HCT116 (cell line): ENCODE measurements at regions not wholly inside any gene's neighbourhood (a gene's known extent, or its start where the extent isn't known, plus 50 kb on each side); places are given as distances from the start of the nearest gene placed in this dataset.

Experiments used
- ATAC-seq: fragments of 200-7000 bp; cut with Tn5 transposase; 2 replicates; pipeline ENCODE4 v1.9.1; 2020; ENCODE audit warnings: mild to moderate bottlenecking, moderate library complexity
- BruUV-seq: library from RNA; stranded (reverse); fragments of 400-500 nt; replicated peaks from 2 replicates; lab custom pipeline; 2021; lab: Mats Ljungman, UMichigan
- CTCF ChIA-PET: fragments of 300-600 bp; sonication (Branson Sonifier 250); formaldehyde crosslinking; loops from one replicate; lab custom pipeline; 2021; ENCODE audit warnings: antibody characterized with exemption; lab: Charles Lee
- POLR2A ChIA-PET: fragments of 300-600, 350-600 bp; sonication (Branson Sonifier 250); formaldehyde crosslinking; loops from one replicate; lab custom pipeline; 2021; ENCODE audit warnings: antibody characterized with exemption; lab: Charles Lee
- RAD21 ChIA-PET, 2 experiments: fragments of 300-600 bp; sonication (Branson Sonifier 250); formaldehyde crosslinking; loops; one replicate each; lab custom pipeline; 2023; ENCODE audit warnings: low total read pairs in 2 of 2; ENCODE audit not compliant: uncharacterized antibody in 2 of 2, unreplicated experiment in 2 of 2, low non-redundant PET in 1 of 2; lab: Charles Lee
- DNase-seq: peaks from one replicate; pipeline ENCODE4 v3.0.0-alpha.2; 2010; ENCODE audit warnings: low read depth, low spot score
- H2AFZ ChIP-seq: fragments of 200-600 bp; shearing (Covaris generic), sonication (generic); 2 replicates; pipeline ENCODE4 v1.6.1; 2017; ENCODE audit warnings: low read depth, mixed run types, mixed read lengths, antibody characterized with exemption, low read length; ENCODE audit not compliant: poor library complexity, severe bottlenecking
- H3K27ac ChIP-seq: 2 replicates; pipeline ENCODE4 v1.5.1; 2012; ENCODE audit warnings: low read depth, low read length
- H3K27me3 ChIP-seq: fragments of 200-600 bp; sonication (generic); 2 replicates; pipeline ENCODE4 v1.6.1; 2016; ENCODE audit warnings: mixed run types, low read length, mixed read lengths; ENCODE audit not compliant: insufficient read depth
- H3K36me3 ChIP-seq, 2 experiments: fragments of 200-500 bp in 1 of 2; fragments of 200-600 bp in 1 of 2; sonication (Bioruptor generic) in 1 of 2; sonication (generic) in 1 of 2; 2 replicates each; pipeline versions ENCODE4 v1.5.1 to v1.6.1; 2014 to 2016; ENCODE audit warnings: low read length in 2 of 2, inconsistent platforms in 1 of 2, mixed read lengths in 1 of 2, mixed run types in 1 of 2; ENCODE audit not compliant: insufficient read depth in 2 of 2, control insufficient read depth in 1 of 2
- H3K4me1 ChIP-seq, 2 experiments: fragments of 200-600 bp in 1 of 2; sonication (generic) in 1 of 2; 2 replicates each; pipeline versions ENCODE4 v1.5.1 to v1.6.1; 2012 to 2017; ENCODE audit warnings: low read length in 2 of 2, inconsistent platforms in 1 of 2, mild to moderate bottlenecking in 1 of 2, mixed read lengths in 1 of 2, mixed run types in 1 of 2, moderate library complexity in 1 of 2; ENCODE audit not compliant: insufficient read depth in 2 of 2, control insufficient read depth in 1 of 2
- H3K4me2 ChIP-seq: fragments of 200-600 bp; sonication (generic); 2 replicates; pipeline ENCODE4 v1.6.1; 2017; ENCODE audit warnings: mixed run types, low read length, mixed read lengths
- H3K4me3 ChIP-seq, 2 experiments: fragments of 200-600 bp in 1 of 2; sonication (generic) in 1 of 2; replicated peaks in 1 of 2; 2 replicates each; pipeline ENCODE4 v1.5.1; 2011 to 2016; ENCODE audit warnings: low read length in 2 of 2, control low read depth in 1 of 2, low read depth in 1 of 2, mild to moderate bottlenecking in 1 of 2, mixed read lengths in 1 of 2, mixed run types in 1 of 2
- H3K79me2 ChIP-seq: fragments of 200-600 bp; sonication (generic); 2 replicates; pipeline ENCODE4 v1.6.1; 2017; ENCODE audit warnings: mild to moderate bottlenecking, mixed run types, low read length, moderate library complexity, mixed read lengths; ENCODE audit not compliant: insufficient read depth
- H3K9ac ChIP-seq: fragments of 200-600 bp; sonication (generic); 2 replicates; pipeline ENCODE4 v1.6.1; 2016; ENCODE audit warnings: low read length, mixed read lengths
- H3K9me2 ChIP-seq: fragments of 200-600 bp; sonication (generic), shearing (Covaris generic); 2 replicates; pipeline ENCODE4 v1.6.1; 2017; ENCODE audit warnings: mixed run types, mild to moderate bottlenecking, moderate library complexity; ENCODE audit not compliant: insufficient read depth
- H3K9me3 ChIP-seq, 2 experiments: fragments of 200-500 bp in 1 of 2; fragments of 200-600 bp in 1 of 2; sonication (Bioruptor generic) in 1 of 2; sonication (generic) in 1 of 2; 2 replicates each; pipeline ENCODE4 v1.6.1; 2014 to 2017; ENCODE audit warnings: low read length in 2 of 2, mixed read lengths in 2 of 2, inconsistent platforms in 1 of 2, low read depth in 1 of 2, mild to moderate bottlenecking in 1 of 2, mixed run types in 1 of 2, moderate library complexity in 1 of 2; ENCODE audit not compliant: control insufficient read depth in 1 of 2, insufficient read depth in 1 of 2
- H4K20me1 ChIP-seq: fragments of 200-600 bp; sonication (generic), shearing (Covaris generic); 2 replicates; pipeline ENCODE4 v1.6.1; 2017; ENCODE audit warnings: mixed run types, mild to moderate bottlenecking, moderate library complexity; ENCODE audit not compliant: insufficient read depth
- CBX3 ChIP-seq: IDR thresholded peaks from 2 replicates; pipeline ENCODE4 v1.6.1; 2012; ENCODE audit warnings: low read depth
- EZH2 ChIP-seq: fragments of 200-600 bp; sonication (generic); IDR thresholded peaks from 2 replicates; pipeline ENCODE4 v1.6.1; 2017; ENCODE audit warnings: antibody characterized with exemption, mixed run types
- EZH2phosphoT487 ChIP-seq: fragments of 200-600 bp; IDR thresholded peaks from 2 replicates; pipeline ENCODE4 v1.6.1; 2018; ENCODE audit warnings: antibody characterized with exemption, borderline replicate concordance
- FOSL1 ChIP-seq: IDR thresholded peaks from 2 replicates; pipeline ENCODE4 v1.6.1; 2012; ENCODE audit warnings: low read depth
- JUND ChIP-seq: IDR thresholded peaks from 2 replicates; pipeline ENCODE4 v1.6.1; 2012
- POLR2A ChIP-seq: IDR thresholded peaks from 2 replicates; pipeline ENCODE4 v1.7.0; 2011; ENCODE audit warnings: borderline replicate concordance; ENCODE audit not compliant: insufficient read depth, insufficient read length; ENCODE audit errors: extremely low read depth
- SIN3A ChIP-seq: IDR thresholded peaks from 2 replicates; pipeline ENCODE4 v1.6.1; 2012; ENCODE audit warnings: low read depth
- TCF7L2 ChIP-seq: IDR thresholded peaks from 2 replicates; pipeline ENCODE4 v1.7.0; 2011; ENCODE audit warnings: borderline replicate concordance, inconsistent platforms; ENCODE audit not compliant: insufficient read depth, insufficient read length; ENCODE audit errors: extremely low read depth
- intact Hi-C: fragments of 100-400 bp; cut with micrococcal nuclease; formaldehyde crosslinking; loops from 2 replicates; pipeline ENCODE4 v1.10.0; 2022
- TF ChIP-seq, protein P1 (sequence below): IDR thresholded peaks from 2 replicates; pipeline ENCODE4 v1.6.1; 2012; ENCODE audit warnings: low read depth
- TF ChIP-seq, protein P2 (sequence below): IDR thresholded peaks from 2 replicates; pipeline ENCODE4 v1.6.1; 2012
- TF ChIP-seq, protein P3 (sequence below), 3 experiments: fragments of 200-600 bp in 1 of 3; sonication (generic) in 1 of 3; IDR thresholded peaks in 2 of 3; conservative IDR thresholded peaks in 1 of 3; 2 replicates each; pipeline ENCODE4 v1.5.1; 2012 to 2017; ENCODE audit warnings: low read depth in 2 of 3, low read length in 2 of 3, antibody characterized with exemption in 1 of 3, borderline replicate concordance in 1 of 3, control low read depth in 1 of 3, mild to moderate bottlenecking in 1 of 3, mixed read lengths in 1 of 3, mixed run types in 1 of 3, moderate library complexity in 1 of 3; ENCODE audit not compliant: insufficient read depth in 1 of 3

DNA sequence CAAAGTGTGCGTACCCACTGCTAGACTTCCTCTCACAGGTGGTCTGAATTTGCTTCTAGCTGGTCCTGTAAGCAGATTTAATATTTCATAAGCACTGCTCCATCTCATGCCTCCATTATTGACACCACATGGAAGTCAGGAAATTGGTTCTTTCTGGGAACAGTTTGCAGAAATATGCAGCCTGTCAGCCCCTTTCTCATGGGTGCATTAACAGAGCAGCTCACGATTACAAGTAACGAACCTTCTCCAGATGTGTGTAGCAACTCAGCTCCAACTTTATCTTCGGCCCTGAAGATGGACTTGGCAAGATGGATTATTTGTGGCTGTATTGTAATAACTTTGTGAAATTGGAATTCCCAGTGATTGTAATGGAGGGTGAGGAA lies 214.5 kb upstream of the DDHD1 start:
- BruUV-seq, result no TSS peak
- Histone ChIP-seq H3K4me1 (peaks cover 14 to 18% of the 10 kb centered on the region in 2 experiments), H3K79me2 (no peaks in the 10 kb centered on the region), H3K9me2 (no peaks in the 10 kb centered on the region), H3K9me3 (no peaks in the 10 kb centered on the region), H3K27ac (no peak overlapping the region), H3K4me2 (no peak overlapping the region), H4K20me1 (no peaks in the 10 kb centered on the region), H3K4me3 (no peak overlapping the region), H3K27me3 (no peaks in the 10 kb centered on the region), H2AFZ (no peak overlapping the region), H3K36me3 (no peaks in the 10 kb centered on the region), H3K9ac (no peak overlapping the region)
- no peak for DNase-seq
- ChIA-PET CTCF (no interaction called here), RAD21 (no interaction called here), POLR2A (no interaction called here)
- TF ChIP-seq EZH2 (no peak), FOSL1 (no peak), TCF7L2 (no peak), EZH2phosphoT487 (no peak)
- TF ChIP-seq, protein P1, sequence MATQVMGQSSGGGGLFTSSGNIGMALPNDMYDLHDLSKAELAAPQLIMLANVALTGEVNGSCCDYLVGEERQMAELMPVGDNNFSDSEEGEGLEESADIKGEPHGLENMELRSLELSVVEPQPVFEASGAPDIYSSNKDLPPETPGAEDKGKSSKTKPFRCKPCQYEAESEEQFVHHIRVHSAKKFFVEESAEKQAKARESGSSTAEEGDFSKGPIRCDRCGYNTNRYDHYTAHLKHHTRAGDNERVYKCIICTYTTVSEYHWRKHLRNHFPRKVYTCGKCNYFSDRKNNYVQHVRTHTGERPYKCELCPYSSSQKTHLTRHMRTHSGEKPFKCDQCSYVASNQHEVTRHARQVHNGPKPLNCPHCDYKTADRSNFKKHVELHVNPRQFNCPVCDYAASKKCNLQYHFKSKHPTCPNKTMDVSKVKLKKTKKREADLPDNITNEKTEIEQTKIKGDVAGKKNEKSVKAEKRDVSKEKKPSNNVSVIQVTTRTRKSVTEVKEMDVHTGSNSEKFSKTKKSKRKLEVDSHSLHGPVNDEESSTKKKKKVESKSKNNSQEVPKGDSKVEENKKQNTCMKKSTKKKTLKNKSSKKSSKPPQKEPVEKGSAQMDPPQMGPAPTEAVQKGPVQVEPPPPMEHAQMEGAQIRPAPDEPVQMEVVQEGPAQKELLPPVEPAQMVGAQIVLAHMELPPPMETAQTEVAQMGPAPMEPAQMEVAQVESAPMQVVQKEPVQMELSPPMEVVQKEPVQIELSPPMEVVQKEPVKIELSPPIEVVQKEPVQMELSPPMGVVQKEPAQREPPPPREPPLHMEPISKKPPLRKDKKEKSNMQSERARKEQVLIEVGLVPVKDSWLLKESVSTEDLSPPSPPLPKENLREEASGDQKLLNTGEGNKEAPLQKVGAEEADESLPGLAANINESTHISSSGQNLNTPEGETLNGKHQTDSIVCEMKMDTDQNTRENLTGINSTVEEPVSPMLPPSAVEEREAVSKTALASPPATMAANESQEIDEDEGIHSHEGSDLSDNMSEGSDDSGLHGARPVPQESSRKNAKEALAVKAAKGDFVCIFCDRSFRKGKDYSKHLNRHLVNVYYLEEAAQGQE, result no peak
- intact Hi-C loops, result no loop called here
- no peak for ATAC-seq

DNA sequence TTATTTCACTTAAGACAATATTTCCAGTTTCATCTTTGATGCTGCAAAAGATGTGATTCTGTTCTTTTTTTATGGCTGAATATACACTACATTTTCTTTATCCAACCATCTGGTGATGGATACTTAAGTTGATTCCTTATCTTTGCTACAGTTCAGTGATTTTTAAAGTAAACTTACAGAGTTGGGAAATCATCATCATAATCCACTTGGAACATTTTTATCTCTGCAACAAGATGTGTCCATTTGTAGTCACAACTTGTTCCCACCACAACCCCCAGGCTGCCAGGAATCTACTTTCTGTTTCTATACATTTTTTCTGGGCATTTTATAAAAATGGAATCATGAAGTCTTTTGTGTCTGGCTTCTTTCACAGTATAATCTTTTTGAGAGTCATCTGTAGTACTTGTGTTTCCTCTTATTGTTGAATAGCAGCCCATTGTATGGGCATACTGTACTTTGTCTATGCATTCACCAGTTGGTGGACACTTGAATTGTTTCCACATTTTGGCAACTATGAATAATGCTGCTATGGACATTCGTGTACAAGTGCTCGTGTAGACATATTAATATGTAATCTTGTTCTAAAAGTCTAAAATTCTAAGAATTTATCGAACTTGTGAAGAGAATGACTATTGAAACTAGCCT lies 212.5 kb upstream of the DDHD1 start:
- ATAC-seq (no peak), DNase-seq (no peak)
- H3K27me3 ChIP-seq, result no peaks in the 10 kb centered on the region
- H3K4me2 ChIP-seq, result no peak overlapping the region
- no peaks in the 10 kb centered on the region for H4K20me1 ChIP-seq
- ChIA-PET POLR2A (no interaction called here), CTCF (no interaction called here), RAD21 (no interaction called here)
- intact Hi-C loops, result no loop called here
- no peaks in the 10 kb centered on the region for H3K36me3 ChIP-seq
- no peak overlapping the region for H3K9ac ChIP-seq
- H3K4me1 ChIP-seq, result peaks cover 14 to 18% of the 10 kb centered on the region in 2 experiments
- no peak overlapping the region for H3K4me3 ChIP-seq
- H3K27ac ChIP-seq, result no peak overlapping the region
- no peaks in the 10 kb centered on the region for H3K79me2 ChIP-seq
- no TSS peak for BruUV-seq
- TF ChIP-seq, protein P2, sequence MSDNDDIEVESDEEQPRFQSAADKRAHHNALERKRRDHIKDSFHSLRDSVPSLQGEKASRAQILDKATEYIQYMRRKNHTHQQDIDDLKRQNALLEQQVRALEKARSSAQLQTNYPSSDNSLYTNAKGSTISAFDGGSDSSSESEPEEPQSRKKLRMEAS, result no peak
- no peak for TF ChIP-seq FOSL1
- TF ChIP-seq, protein P3, sequence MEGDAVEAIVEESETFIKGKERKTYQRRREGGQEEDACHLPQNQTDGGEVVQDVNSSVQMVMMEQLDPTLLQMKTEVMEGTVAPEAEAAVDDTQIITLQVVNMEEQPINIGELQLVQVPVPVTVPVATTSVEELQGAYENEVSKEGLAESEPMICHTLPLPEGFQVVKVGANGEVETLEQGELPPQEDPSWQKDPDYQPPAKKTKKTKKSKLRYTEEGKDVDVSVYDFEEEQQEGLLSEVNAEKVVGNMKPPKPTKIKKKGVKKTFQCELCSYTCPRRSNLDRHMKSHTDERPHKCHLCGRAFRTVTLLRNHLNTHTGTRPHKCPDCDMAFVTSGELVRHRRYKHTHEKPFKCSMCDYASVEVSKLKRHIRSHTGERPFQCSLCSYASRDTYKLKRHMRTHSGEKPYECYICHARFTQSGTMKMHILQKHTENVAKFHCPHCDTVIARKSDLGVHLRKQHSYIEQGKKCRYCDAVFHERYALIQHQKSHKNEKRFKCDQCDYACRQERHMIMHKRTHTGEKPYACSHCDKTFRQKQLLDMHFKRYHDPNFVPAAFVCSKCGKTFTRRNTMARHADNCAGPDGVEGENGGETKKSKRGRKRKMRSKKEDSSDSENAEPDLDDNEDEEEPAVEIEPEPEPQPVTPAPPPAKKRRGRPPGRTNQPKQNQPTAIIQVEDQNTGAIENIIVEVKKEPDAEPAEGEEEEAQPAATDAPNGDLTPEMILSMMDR (IDR thresholded peaks at IDR 0.05 in 2 of 3, conservative IDR thresholded peaks at IDR 0.05 in 1 of 3; ENCODE audit: borderline replicate concordance in 1 of 3, insufficient read depth in 1 of 3, low read depth in 2 of 3, low read length in 2 of 3), result no peak
- TF ChIP-seq SIN3A, result no peak
- no peak for TF ChIP-seq POLR2A
- no peak for TF ChIP-seq CBX3
- no peak for TF ChIP-seq JUND
- TF ChIP-seq TCF7L2, result no peak
- H2AFZ ChIP-seq, result no peak overlapping the region
- H3K9me2 ChIP-seq, result no peaks in the 10 kb centered on the region
- no peaks in the 10 kb centered on the region for H3K9me3 ChIP-seq
